ENCODE measurements at regions not wholly inside any gene's neighbourhood (a gene's known extent, or its start where the extent isn't known, plus 50 kb on each side); places are given as distances from the start of the nearest gene placed in this dataset.
"Not testable (repeated sequence)": the region's sequence is repeated elsewhere in the genome, so short reads cannot be mapped to it uniquely, and the experiment has no call there.

- not testable (repeated sequence) for H3K4me3 ChIP-seq (ENCODE audit: control insufficient read depth, low read depth, low read length); DNase-seq (ENCODE audit: low read depth)
These were observed 115.5 kb upstream of the FAM20C start for GRCh38 chr7:76829-77395.

- not testable (repeated sequence) for DNase-seq (ENCODE audit: low read depth); H3K4me3 ChIP-seq (ENCODE audit: control insufficient read depth, low read depth, low read length)
These were observed 113.5 kb upstream of the FAM20C start for GRCh38 chr7:78862-79261.

GRCh38 chr7:79400-80055 is 112.8 kb upstream of the FAM20C start:
- not testable (repeated sequence) for H3K4me3 ChIP-seq (ENCODE audit: control insufficient read depth, low read depth, low read length)

GRCh38 chr7:80259-81067 is 111.9 kb upstream of the FAM20C start:
- no peak for TF ChIP-seq CTCF (conservative IDR thresholded peaks at IDR 0.05; ENCODE audit: control insufficient read depth, insufficient read depth, low read depth, low read length)
- no peak overlapping the region for H3K4me3 ChIP-seq (ENCODE audit: control insufficient read depth, low read depth, low read length)
- DNase-seq (ENCODE audit: low read depth): no peak

More at GRCh38 chr7:79400-80055, 112.8 kb upstream of the FAM20C start:
- not testable (repeated sequence) for DNase-seq (ENCODE audit: low read depth)

GRCh38 chr7:81068-81925 is 111.1 kb upstream of the FAM20C start:
- DNase-seq (ENCODE audit: low read depth): no peak

GRCh38 chr7:81926-82756 is 110.2 kb upstream of the FAM20C start:
- DNase-seq (ENCODE audit: low read depth): no peak
- TF ChIP-seq CTCF (conservative IDR thresholded peaks at IDR 0.05; ENCODE audit: control insufficient read depth, insufficient read depth, low read depth, low read length): no peak
- no peak overlapping the region for H3K4me3 ChIP-seq (ENCODE audit: control insufficient read depth, low read depth, low read length)

More at GRCh38 chr7:81068-81925, 111.1 kb upstream of the FAM20C start:
- no peak for TF ChIP-seq CTCF (conservative IDR thresholded peaks at IDR 0.05; ENCODE audit: control insufficient read depth, insufficient read depth, low read depth, low read length)
- no peak overlapping the region for H3K4me3 ChIP-seq (ENCODE audit: control insufficient read depth, low read depth, low read length)

GRCh38 chr7:82757-83155 is 109.6 kb upstream of the FAM20C start:
- H3K4me3 ChIP-seq (ENCODE audit: control insufficient read depth, low read depth, low read length): no peak overlapping the region
- TF ChIP-seq CTCF (conservative IDR thresholded peaks at IDR 0.05; ENCODE audit: control insufficient read depth, insufficient read depth, low read depth, low read length): no peak
- no peak for DNase-seq (ENCODE audit: low read depth)

All from fibroblast of mammary gland (primary cell).